PC-9 (cell line): ENCODE measurements at regions not wholly inside any gene's neighbourhood (a gene's known extent, or its start where the extent isn't known, plus 50 kb on each side); places are given as distances from the start of the nearest gene placed in this dataset.

Experiments used
- CTCF ChIP-seq: fragments of 200-600 bp; sonication (generic); conservative IDR thresholded peaks from 2 replicates; pipeline ENCODE4 v1.6.1; 2017; ENCODE audit warnings: mixed run types, antibody characterized with exemption, mild to moderate bottlenecking, moderate library complexity
- EZH2 ChIP-seq: fragments of 200-600 bp; sonication (generic); IDR thresholded peaks from 2 replicates; pipeline ENCODE4 v1.8.0; 2017; ENCODE audit warnings: antibody characterized with exemption, low read depth

DNA sequence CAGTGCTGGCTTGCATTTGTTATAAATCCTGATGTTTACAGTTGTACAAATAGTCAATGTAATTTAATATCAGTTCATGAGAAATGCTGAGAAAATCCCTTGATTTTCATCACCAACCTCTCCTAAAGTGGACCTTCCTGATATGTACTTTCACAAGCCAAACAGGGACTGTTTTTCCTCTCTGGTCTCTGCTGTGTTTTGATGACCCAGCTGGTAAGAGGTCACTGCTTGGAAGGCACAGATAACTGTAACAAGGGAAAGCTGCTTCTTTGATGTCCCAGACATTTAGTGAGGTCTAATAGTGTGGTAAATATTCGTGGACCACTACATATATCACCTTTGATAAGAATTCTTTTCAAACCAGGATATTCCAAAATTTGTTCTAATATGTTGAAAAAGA is 68.7 kb upstream of the HAPLN1 start:
- TF ChIP-seq CTCF (no peak), EZH2 (no peak)
